ENCODE measurements at regions not wholly inside any gene's neighbourhood (a gene's known extent, or its start where the extent isn't known, plus 50 kb on each side); places are given as distances from the start of the nearest gene placed in this dataset.

DNA sequence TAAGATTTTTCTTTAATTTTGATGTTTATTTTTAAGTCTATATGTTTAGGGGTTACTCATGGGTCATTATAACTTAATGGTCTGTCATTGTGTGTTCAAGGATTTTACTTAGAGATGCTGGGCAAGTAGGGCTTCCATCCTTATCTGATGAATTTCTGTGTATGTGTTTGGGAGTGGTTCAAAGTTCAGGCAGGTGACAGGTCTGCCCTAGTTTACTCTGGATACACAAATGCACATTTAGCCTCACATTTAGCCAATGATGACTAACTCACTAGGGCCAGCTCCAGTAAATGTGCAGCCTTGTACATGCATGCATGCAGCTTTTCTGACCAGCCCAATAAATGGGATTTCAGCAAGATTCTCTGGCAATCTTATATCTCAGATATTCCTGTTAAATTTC lies 554.1 kb downstream of the SI start:
- intact Hi-C loops (cut with DNase I): no loop called here
- TF ChIP-seq POLR2A (IDR thresholded peaks at IDR 0.05) (no peak), EP300 (IDR thresholded peaks at IDR 0.05) (no peak)
- no peak for DNase-seq
- no peaks in the 10 kb centered on the region for H3K27me3 ChIP-seq
- no peak overlapping the region for H3K27ac ChIP-seq
- H3K9me3 ChIP-seq: peaks cover 0 to 3% (median 1%) of the 10 kb centered on the region in 4 donors
- no peaks in the 10 kb centered on the region for H3K4me1 ChIP-seq
- H3K4me3 ChIP-seq: no peak overlapping the region
- H3K36me3 ChIP-seq: no peaks in the 10 kb centered on the region

DNA sequence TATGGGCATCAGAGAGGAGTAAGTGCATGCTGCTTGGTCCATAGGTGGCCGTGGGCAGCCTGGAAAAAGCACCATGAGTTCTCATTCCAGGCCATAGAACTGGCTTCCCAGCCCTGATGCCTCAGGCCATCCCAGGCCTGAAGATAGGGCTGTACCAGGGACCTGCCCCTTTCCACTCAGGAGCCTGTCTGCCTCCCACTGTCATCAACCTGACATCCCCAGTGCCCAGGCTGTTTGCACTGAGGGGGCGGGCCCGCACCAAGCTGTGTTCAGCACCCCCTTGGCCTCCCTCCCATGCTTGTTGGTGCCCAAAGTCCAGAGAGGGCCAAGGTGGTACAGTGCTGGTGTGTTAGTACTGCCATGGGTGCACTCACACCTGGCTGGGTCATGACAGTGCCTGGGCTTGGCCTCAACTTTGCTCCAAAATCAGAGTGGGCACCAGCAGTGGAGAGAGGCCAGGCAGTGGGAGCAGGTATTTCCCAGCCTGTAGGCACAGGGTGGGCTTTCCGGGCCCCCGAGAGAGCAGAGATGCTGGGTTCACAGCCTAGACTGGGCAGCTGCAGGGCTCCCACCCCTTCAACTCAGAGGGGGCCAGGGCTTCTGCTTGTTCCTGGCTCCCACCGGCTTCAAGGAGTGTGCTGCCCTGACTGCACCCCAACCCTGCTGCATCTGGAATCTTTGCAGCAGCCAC lies 556.1 kb downstream of the SI start:
- intact Hi-C loops (cut with DNase I): no loop called here
- DNase-seq: no peak
- no peaks in the 10 kb centered on the region for H3K27me3 ChIP-seq
- WGBS, 2 donors: 90 to 94% methylated on average over 6 of the region's 6 CpGs
- H3K4me3 ChIP-seq: no peak overlapping the region
- H3K9me3 ChIP-seq: peaks cover 0 to 5% (median 1%) of the 10 kb centered on the region in 4 donors
- H3K36me3 ChIP-seq: no peaks in the 10 kb centered on the region
- no peaks in the 10 kb centered on the region for H3K4me1 ChIP-seq
- TF ChIP-seq, protein P1, sequence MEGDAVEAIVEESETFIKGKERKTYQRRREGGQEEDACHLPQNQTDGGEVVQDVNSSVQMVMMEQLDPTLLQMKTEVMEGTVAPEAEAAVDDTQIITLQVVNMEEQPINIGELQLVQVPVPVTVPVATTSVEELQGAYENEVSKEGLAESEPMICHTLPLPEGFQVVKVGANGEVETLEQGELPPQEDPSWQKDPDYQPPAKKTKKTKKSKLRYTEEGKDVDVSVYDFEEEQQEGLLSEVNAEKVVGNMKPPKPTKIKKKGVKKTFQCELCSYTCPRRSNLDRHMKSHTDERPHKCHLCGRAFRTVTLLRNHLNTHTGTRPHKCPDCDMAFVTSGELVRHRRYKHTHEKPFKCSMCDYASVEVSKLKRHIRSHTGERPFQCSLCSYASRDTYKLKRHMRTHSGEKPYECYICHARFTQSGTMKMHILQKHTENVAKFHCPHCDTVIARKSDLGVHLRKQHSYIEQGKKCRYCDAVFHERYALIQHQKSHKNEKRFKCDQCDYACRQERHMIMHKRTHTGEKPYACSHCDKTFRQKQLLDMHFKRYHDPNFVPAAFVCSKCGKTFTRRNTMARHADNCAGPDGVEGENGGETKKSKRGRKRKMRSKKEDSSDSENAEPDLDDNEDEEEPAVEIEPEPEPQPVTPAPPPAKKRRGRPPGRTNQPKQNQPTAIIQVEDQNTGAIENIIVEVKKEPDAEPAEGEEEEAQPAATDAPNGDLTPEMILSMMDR (IDR thresholded peaks at IDR 0.05): no peak
- TF ChIP-seq EP300 (IDR thresholded peaks at IDR 0.05) (no peak), POLR2A (IDR thresholded peaks at IDR 0.05) (no peak), POLR2AphosphoS5 (IDR thresholded peaks at IDR 0.05) (no peak)
- H3K27ac ChIP-seq: no peak overlapping the region

DNA sequence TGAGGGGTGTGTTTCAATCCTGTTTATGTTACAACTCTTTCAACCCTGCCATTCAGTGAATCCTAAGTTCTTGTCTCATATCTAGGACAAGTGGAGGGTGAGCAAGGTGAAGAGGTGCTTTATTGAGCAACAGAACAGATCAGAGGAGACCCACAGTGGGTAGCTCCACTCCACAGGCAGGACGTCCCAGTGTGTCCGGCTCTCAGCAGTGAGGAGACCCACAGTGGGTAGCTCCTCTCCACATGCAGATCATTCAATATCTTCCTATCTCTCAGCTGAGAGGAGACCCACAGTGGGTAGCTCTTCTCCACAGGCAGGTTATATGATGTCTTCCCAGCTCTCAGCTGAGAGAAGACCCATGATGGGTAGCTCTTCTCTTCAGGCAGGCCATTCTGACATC lies 556.7 kb downstream of the SI start:
- peaks cover 0 to 5% (median 1%) of the 10 kb centered on the region in 4 donors for H3K9me3 ChIP-seq
- H3K4me3 ChIP-seq: no peak overlapping the region
- TF ChIP-seq EP300 (IDR thresholded peaks at IDR 0.05) (no peak), POLR2AphosphoS5 (IDR thresholded peaks at IDR 0.05) (no peak), POLR2A (IDR thresholded peaks at IDR 0.05) (no peak)
- TF ChIP-seq, protein P1 (IDR thresholded peaks at IDR 0.05): no peak
- H3K36me3 ChIP-seq: no peaks in the 10 kb centered on the region
- no peaks in the 10 kb centered on the region for H3K4me1 ChIP-seq
- H3K27ac ChIP-seq: no peak overlapping the region
- intact Hi-C loops (cut with DNase I): no loop called here
- DNase-seq: no peak
- WGBS, 2 donors: 75 to 94% methylated on average over 2 of the region's 2 CpGs
- no peaks in the 10 kb centered on the region for H3K27me3 ChIP-seq

GRCh38 chr3:164521139-164521538 lies 557.2 kb downstream of the SI start:
- Histone ChIP-seq H3K36me3 (no peaks in the 10 kb centered on the region), H3K9me3 (peaks cover 0 to 5% (median 1%) of the 10 kb centered on the region in 4 donors), H3K4me1 (no peaks in the 10 kb centered on the region), H3K4me3 (no peak overlapping the region), H3K27me3 (no peaks in the 10 kb centered on the region), H3K27ac (no peak overlapping the region)
- intact Hi-C loops (cut with DNase I): no loop called here
- TF ChIP-seq POLR2A (IDR thresholded peaks at IDR 0.05): no peak
- TF ChIP-seq EP300 (IDR thresholded peaks at IDR 0.05): no peak
- TF ChIP-seq, protein P1 (IDR thresholded peaks at IDR 0.05): no peak
- TF ChIP-seq POLR2AphosphoS5 (IDR thresholded peaks at IDR 0.05): no peak
- 77 to 90% methylated on average over 4 of the region's 4 CpGs for WGBS, 2 donors
- DNase-seq: no peak

- no peak for DNase-seq
- Histone ChIP-seq H3K27me3 (no peaks in the 10 kb centered on the region), H3K27ac (no peak overlapping the region), H3K4me3 (no peak overlapping the region), H3K4me1 (no peaks in the 10 kb centered on the region), H3K9me3 (peaks cover 0 to 5% (median 1%) of the 10 kb centered on the region in 4 donors), H3K36me3 (no peaks in the 10 kb centered on the region)
- TF ChIP-seq POLR2AphosphoS5 (IDR thresholded peaks at IDR 0.05) (no peak), EP300 (IDR thresholded peaks at IDR 0.05) (no peak), POLR2A (IDR thresholded peaks at IDR 0.05) (no peak)
- TF ChIP-seq, protein P1 (IDR thresholded peaks at IDR 0.05): no peak
- intact Hi-C loops (cut with DNase I): no loop called here
- WGBS, 2 donors: 83 to 85% methylated on average over 5 of the region's 5 CpGs
These were observed 563.0 kb downstream of the SI start for GRCh38 chr3:164515256-164515655.
